DOHH2 (cell line): ENCODE measurements at regions not wholly inside any gene's neighbourhood (a gene's known extent, or its start where the extent isn't known, plus 50 kb on each side); places are given as distances from the start of the nearest gene placed in this dataset.
"Not testable (repeated sequence)": the region's sequence is repeated elsewhere in the genome, so short reads cannot be mapped to it uniquely, and the experiment has no call there.

Experiments used
- H3F3A ChIP-seq: fragments of 200-600 bp; sonication (generic), shearing (Covaris generic); 2 replicates; pipeline ENCODE4 v1.6.0; 2016; ENCODE audit warnings: antibody characterized with exemption, mild to moderate bottlenecking; ENCODE audit not compliant: control insufficient read depth, insufficient read depth
- H3K27ac ChIP-seq: fragments of 200-600 bp; sonication (generic); 2 replicates; pipeline ENCODE4 v1.5.1; 2014; ENCODE audit warnings: low read depth, mild to moderate bottlenecking, low read length, moderate library complexity
- H3K27me3 ChIP-seq: fragments of 200-600 bp; sonication (generic); 2 replicates; pipeline ENCODE4 v1.6.1; 2014; ENCODE audit warnings: mild to moderate bottlenecking, low read length, mixed read lengths; ENCODE audit not compliant: control insufficient read depth
- H3K36me3 ChIP-seq: fragments of 200-600 bp; sonication (generic); 2 replicates; pipeline ENCODE4 v1.6.1; 2014; ENCODE audit warnings: mild to moderate bottlenecking, low read length, moderate library complexity, mixed read lengths; ENCODE audit not compliant: control insufficient read depth
- H3K4me1 ChIP-seq: fragments of 200-600 bp; sonication (generic); 2 replicates; pipeline ENCODE4 v1.6.1; 2014; ENCODE audit warnings: mild to moderate bottlenecking, low read length, mixed read lengths; ENCODE audit not compliant: control insufficient read depth
- H3K4me2 ChIP-seq: fragments of 200-600 bp; sonication (generic); 2 replicates; pipeline ENCODE4 v1.6.0; 2014; ENCODE audit warnings: mild to moderate bottlenecking, low read length, moderate library complexity
- H3K4me3 ChIP-seq: fragments of 200-600 bp; sonication (generic); 2 replicates; pipeline ENCODE4 v1.5.1; 2014; ENCODE audit warnings: mild to moderate bottlenecking, low read length, mixed read lengths
- H3K79me2 ChIP-seq: fragments of 200-600 bp; sonication (generic); 2 replicates; pipeline ENCODE4 v1.6.1; 2014; ENCODE audit warnings: mild to moderate bottlenecking, low read length, mixed read lengths; ENCODE audit not compliant: control insufficient read depth
- H3K9me2 ChIP-seq: fragments of 200-600 bp; sonication (generic); replicated peaks from 2 replicates; pipeline ENCODE4 v1.6.1; 2014; ENCODE audit warnings: mild to moderate bottlenecking, low read length, mixed read lengths; ENCODE audit not compliant: control insufficient read depth
- H3K9me3 ChIP-seq: fragments of 200-600 bp; sonication (generic); 2 replicates; pipeline ENCODE4 v1.6.1; 2014; ENCODE audit warnings: antibody characterized with exemption, low read length, mixed read lengths; ENCODE audit not compliant: control insufficient read depth, insufficient read depth
- H4K20me1 ChIP-seq: fragments of 200-600 bp; sonication (generic); 2 replicates; pipeline ENCODE4 v1.6.0; 2014; ENCODE audit warnings: low read depth, mild to moderate bottlenecking, antibody characterized with exemption, low read length, moderate library complexity; ENCODE audit not compliant: control insufficient read depth, insufficient read depth
- EZH2phosphoT487 ChIP-seq: fragments of 200-600 bp; sonication (generic); IDR thresholded peaks from 2 replicates; pipeline ENCODE4 v1.6.1; 2017; ENCODE audit warnings: borderline replicate concordance, mild to moderate bottlenecking, antibody characterized with exemption, low read length, moderate library complexity, mixed read lengths
- TF ChIP-seq, protein P1 (sequence below): fragments of 200-600 bp; sonication (generic); IDR thresholded peaks from one replicate; pipeline ENCODE4 v1.5.1; 2014; ENCODE audit warnings: antibody characterized with exemption, mild to moderate bottlenecking, low read depth, low read length; ENCODE audit not compliant: poor library complexity, severe bottlenecking

DNA sequence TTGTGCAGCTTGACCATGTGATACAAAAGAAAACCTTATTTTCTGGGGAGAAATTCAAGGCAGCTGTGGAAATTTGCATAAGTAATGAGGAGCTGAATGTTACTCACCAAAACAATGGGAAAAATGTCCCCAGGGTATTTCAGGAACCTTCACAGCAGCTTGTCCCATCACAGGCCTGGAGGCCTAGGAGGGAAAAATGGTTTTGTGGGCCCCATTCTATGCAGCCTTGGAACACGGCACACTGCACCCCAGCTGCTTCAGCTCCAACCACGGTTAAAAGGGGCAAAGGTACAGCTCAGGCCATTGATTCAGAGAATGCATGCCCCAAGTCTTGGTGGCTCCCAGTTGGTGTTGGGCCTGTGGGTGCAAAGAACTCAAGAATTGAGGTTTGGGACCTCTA lies 216.1 kb downstream of the MAGEE1 start:
- Histone ChIP-seq H3K27me3 (no peaks in the 10 kb centered on the region), H3K36me3 (no peaks in the 10 kb centered on the region), H3K9me3 (no peaks in the 10 kb centered on the region), H3K27ac (no peak overlapping the region), H3K9me2 (no peaks in the 10 kb centered on the region), H3K4me2 (no peak overlapping the region), H3K4me3 (no peak overlapping the region), H3K79me2 (no peaks in the 10 kb centered on the region), H3F3A (no peaks in the 10 kb centered on the region), H4K20me1 (no peaks in the 10 kb centered on the region), H3K4me1 (no peaks in the 10 kb centered on the region)
- TF ChIP-seq, protein P1, sequence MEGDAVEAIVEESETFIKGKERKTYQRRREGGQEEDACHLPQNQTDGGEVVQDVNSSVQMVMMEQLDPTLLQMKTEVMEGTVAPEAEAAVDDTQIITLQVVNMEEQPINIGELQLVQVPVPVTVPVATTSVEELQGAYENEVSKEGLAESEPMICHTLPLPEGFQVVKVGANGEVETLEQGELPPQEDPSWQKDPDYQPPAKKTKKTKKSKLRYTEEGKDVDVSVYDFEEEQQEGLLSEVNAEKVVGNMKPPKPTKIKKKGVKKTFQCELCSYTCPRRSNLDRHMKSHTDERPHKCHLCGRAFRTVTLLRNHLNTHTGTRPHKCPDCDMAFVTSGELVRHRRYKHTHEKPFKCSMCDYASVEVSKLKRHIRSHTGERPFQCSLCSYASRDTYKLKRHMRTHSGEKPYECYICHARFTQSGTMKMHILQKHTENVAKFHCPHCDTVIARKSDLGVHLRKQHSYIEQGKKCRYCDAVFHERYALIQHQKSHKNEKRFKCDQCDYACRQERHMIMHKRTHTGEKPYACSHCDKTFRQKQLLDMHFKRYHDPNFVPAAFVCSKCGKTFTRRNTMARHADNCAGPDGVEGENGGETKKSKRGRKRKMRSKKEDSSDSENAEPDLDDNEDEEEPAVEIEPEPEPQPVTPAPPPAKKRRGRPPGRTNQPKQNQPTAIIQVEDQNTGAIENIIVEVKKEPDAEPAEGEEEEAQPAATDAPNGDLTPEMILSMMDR = no peak
- TF ChIP-seq EZH2phosphoT487 = no peak

- H3K36me3 ChIP-seq, H3K9me3 ChIP-seq, H3F3A ChIP-seq, H3K9me2 ChIP-seq, H3K4me1 ChIP-seq, H4K20me1 ChIP-seq, H3K4me2 ChIP-seq, H3K27me3 ChIP-seq, H3K79me2 ChIP-seq, H3K4me3 ChIP-seq, H3K27ac ChIP-seq: not testable (repeated sequence)
Measured at GRCh38 chrX:76651369-76651768, 223.9 kb downstream of the MAGEE1 start.

- H3K4me2 ChIP-seq = no peak overlapping the region
- no peaks in the 10 kb centered on the region for H3K36me3 ChIP-seq
Measured at GRCh38 chrX:76657499-76657898, 230.0 kb downstream of the MAGEE1 start.

More at GRCh38 chrX:76657499-76657898, 230.0 kb downstream of the MAGEE1 start:
- H3K79me2 ChIP-seq = no peaks in the 10 kb centered on the region
- H3F3A ChIP-seq = no peaks in the 10 kb centered on the region
- H3K4me3 ChIP-seq = no peak overlapping the region
- H3K4me1 ChIP-seq = no peaks in the 10 kb centered on the region
- H3K9me3 ChIP-seq = no peaks in the 10 kb centered on the region
- H3K27me3 ChIP-seq = no peaks in the 10 kb centered on the region
- no peak overlapping the region for H3K27ac ChIP-seq
- H4K20me1 ChIP-seq = no peaks in the 10 kb centered on the region
- TF ChIP-seq, protein P1 = no peak
- TF ChIP-seq EZH2phosphoT487 = no peak
- H3K9me2 ChIP-seq = no peaks in the 10 kb centered on the region
